ENCODE measurements at regions not wholly inside any gene's neighbourhood (a gene's known extent, or its start where the extent isn't known, plus 50 kb on each side); places are given as distances from the start of the nearest gene placed in this dataset.

- Mint-ChIP-seq H3K36me3 (ENCODE audit: low read depth) (no peaks in the 10 kb centered on the region), H3K27ac (no peak overlapping the region), H3K27me3 (no peaks in the 10 kb centered on the region), H3K9me3 (peaks cover 1% of the 10 kb centered on the region), H3K4me1 (ENCODE audit: low read depth) (no peaks in the 10 kb centered on the region), H3K4me3 (no peak overlapping the region)
- CTCF ChIA-PET = no interaction called here
- TF ChIP-seq CTCF (IDR thresholded peaks at IDR 0.05) = no peak
- no peaks in the 10 kb centered on the region for H3K9me3 ChIP-seq (ENCODE audit: control insufficient read depth in 1 of 2, insufficient read depth in 1 of 2, low read length in 2 of 2)
- no peak for ATAC-seq (ENCODE audit: poor library complexity)
- no peaks in the 10 kb centered on the region for H3K27me3 ChIP-seq (ENCODE audit: control insufficient read depth in 1 of 2, insufficient read depth in 2 of 2, low read length in 2 of 2)
- no peaks in the 10 kb centered on the region for H3K36me3 ChIP-seq (ENCODE audit: insufficient read depth, low read length)
- no peaks in the 10 kb centered on the region for H3K4me1 ChIP-seq (ENCODE audit: insufficient read depth, low read length)
- intact Hi-C loops (cut with DNase I, micrococcal nuclease) = no loop called here
- no peak for DNase-seq
- POLR2A ChIA-PET = no interaction called here
- no peak overlapping the region for H3K27ac ChIP-seq (ENCODE audit: low read depth in 1 of 2, low read length in 2 of 2)
- no peak overlapping the region for H3K4me3 ChIP-seq (ENCODE audit: low read length)
Measured at GRCh38 chr13:72071713-72072112, 204.7 kb upstream of the DACH1 start.

- Mint-ChIP-seq H3K36me3 (ENCODE audit: low read depth) (no peaks in the 10 kb centered on the region), H3K27me3 (no peaks in the 10 kb centered on the region), H3K9me3 (peaks cover 6% of the 10 kb centered on the region), H3K4me3 (no peak overlapping the region), H3K27ac (no peak overlapping the region), H3K4me1 (ENCODE audit: low read depth) (no peaks in the 10 kb centered on the region)
- no peaks in the 10 kb centered on the region for H3K4me1 ChIP-seq (ENCODE audit: insufficient read depth, low read length)
- no peak for ATAC-seq (ENCODE audit: poor library complexity)
- H3K36me3 ChIP-seq (ENCODE audit: insufficient read depth, low read length) = no peaks in the 10 kb centered on the region
- H3K27ac ChIP-seq (ENCODE audit: low read depth in 1 of 2, low read length in 2 of 2) = no peak overlapping the region
- DNase-seq = no peak
- TF ChIP-seq CTCF (IDR thresholded peaks at IDR 0.05) = no peak
- intact Hi-C loops (cut with DNase I, micrococcal nuclease) = no loop called here
- no peak overlapping the region for H3K4me3 ChIP-seq (ENCODE audit: low read length)
- POLR2A ChIA-PET = no interaction called here
- CTCF ChIA-PET = no interaction called here
- peaks cover 0 to 12% of the 10 kb centered on the region in 2 experiments for H3K9me3 ChIP-seq (ENCODE audit: control insufficient read depth in 1 of 2, insufficient read depth in 1 of 2, low read length in 2 of 2)
- H3K27me3 ChIP-seq (ENCODE audit: control insufficient read depth in 1 of 2, insufficient read depth in 2 of 2, low read length in 2 of 2) = no peaks in the 10 kb centered on the region
Measured at GRCh38 chr13:72062566-72062965, 195.6 kb upstream of the DACH1 start.

GRCh38 chr13:72061613-72062012, 194.6 kb upstream of the DACH1 start:
- intact Hi-C loops (cut with DNase I, micrococcal nuclease) = no loop called here
- Histone ChIP-seq H3K36me3 (ENCODE audit: insufficient read depth, low read length) (no peaks in the 10 kb centered on the region), H3K27ac (ENCODE audit: low read depth in 1 of 2, low read length in 2 of 2) (no peak overlapping the region), H3K4me3 (ENCODE audit: low read length) (no peak overlapping the region), H3K4me1 (ENCODE audit: insufficient read depth, low read length) (no peaks in the 10 kb centered on the region), H3K9me3 (ENCODE audit: control insufficient read depth in 1 of 2, insufficient read depth in 1 of 2, low read length in 2 of 2) (peaks cover 0 to 12% of the 10 kb centered on the region in 2 experiments), H3K27me3 (ENCODE audit: control insufficient read depth in 1 of 2, insufficient read depth in 2 of 2, low read length in 2 of 2) (no peaks in the 10 kb centered on the region)
- ChIA-PET POLR2A (no interaction called here), CTCF (no interaction called here)
- no peaks in the 10 kb centered on the region for H3K36me3 Mint-ChIP-seq (ENCODE audit: low read depth)
- H3K4me1 Mint-ChIP-seq (ENCODE audit: low read depth) = no peaks in the 10 kb centered on the region
- peaks cover 6% of the 10 kb centered on the region for H3K9me3 Mint-ChIP-seq
- H3K27ac Mint-ChIP-seq = no peak overlapping the region
- TF ChIP-seq CTCF (IDR thresholded peaks at IDR 0.05) = no peak
- no peaks in the 10 kb centered on the region for H3K27me3 Mint-ChIP-seq
- ATAC-seq (ENCODE audit: poor library complexity) (no peak), DNase-seq (no peak)
- no peak overlapping the region for H3K4me3 Mint-ChIP-seq
